ENCODE measurements at regions not wholly inside any gene's neighbourhood (a gene's known extent, or its start where the extent isn't known, plus 50 kb on each side); places are given as distances from the start of the nearest gene placed in this dataset.

- TF ChIP-seq ZFP91 (CRISPR knock-in tag; IDR thresholded peaks at IDR 0.05) (no peak), MYNN (IDR thresholded peaks at IDR 0.05) (no peak), MYNN (CRISPR knock-in tag; IDR thresholded peaks at IDR 0.05) (no peak), TAL1 (IDR thresholded peaks at IDR 0.05) (peak; percentile 54; the same call in 1 of the 2 replicates), ARID1B (IDR thresholded peaks at IDR 0.05) (peak; percentile 71), ZNF324 (CRISPR knock-in tag; IDR thresholded peaks at IDR 0.05) (no peak), ETV5 (CRISPR knock-in tag; IDR thresholded peaks at IDR 0.05; ENCODE audit: low read depth) (no peak), TEAD4 (IDR thresholded peaks at IDR 0.05; ENCODE audit: low read length) (peak; percentile 41; the same call in 1 of the 2 replicates), TEAD4 (CRISPR knock-in tag; IDR thresholded peaks at IDR 0.05; ENCODE audit: borderline replicate concordance) (no peak), NCOR1 (IDR thresholded peaks at IDR 0.05) (peak; percentile 50; the same call in 1 of the 2 replicates), JUND (IDR thresholded peaks at IDR 0.05; ENCODE audit: borderline replicate concordance, low read depth, low read length) (no peak), JUND (tag; IDR thresholded peaks at IDR 0.05; ENCODE audit: borderline replicate concordance, low read depth, low read length) (no peak), CREB5 (CRISPR knock-in tag; IDR thresholded peaks at IDR 0.05) (no peak), CBFA2T2 (conservative IDR thresholded peaks at IDR 0.05) (peak; percentile 63), ZNF512 (tag; IDR thresholded peaks at IDR 0.05) (no peak), DNMT1 (IDR thresholded peaks at IDR 0.05) (no peak), ZNF668 (CRISPR knock-in tag; IDR thresholded peaks at IDR 0.05) (no peak), ZNF133 (CRISPR knock-in tag; IDR thresholded peaks at IDR 0.05) (no peak), RNF219 (CRISPR knock-in tag; IDR thresholded peaks at IDR 0.05) (no peak), VEZF1 (CRISPR knock-in tag; IDR thresholded peaks at IDR 0.05) (0 out of 2 replicates have a peak, but pooled peaks have one; percentile 12), MTA2 (IDR thresholded peaks at IDR 0.05; ENCODE audit: low read depth) (0 out of 2 replicates have a peak, but pooled peaks have one; percentile 9), MAFK (IDR thresholded peaks at IDR 0.05; ENCODE audit: low read length) (no peak), ZNF445 (CRISPR knock-in tag; IDR thresholded peaks at IDR 0.05; ENCODE audit: low read depth) (no peak), ZNF583 (CRISPR knock-in tag; IDR thresholded peaks at IDR 0.05) (no peak)
Measured at GRCh38 chr12:131273291-131273845, 319.7 kb downstream of the ADGRD1 start (continued).
